GM19351 (cell line): ENCODE measurements at regions not wholly inside any gene's neighbourhood (a gene's known extent, or its start where the extent isn't known, plus 50 kb on each side); places are given as distances from the start of the nearest gene placed in this dataset.
"Not testable (repeated sequence)": the region's sequence is repeated elsewhere in the genome, so short reads cannot be mapped to it uniquely, and the experiment has no call there.

ENCODE experiments used
- ATAC-seq: cut with Tn5 transposase; IDR thresholded peaks from one replicate; pipeline ENCODE4 v1.9.1; 2021; ENCODE audit warnings: mild to moderate bottlenecking, moderate library complexity; ENCODE audit not compliant: unreplicated experiment

GRCh38 chr1:219560856-219561255, 52.0 kb downstream of the ZC3H11B start:
- ATAC-seq, result no peak

- ATAC-seq, result no peak
Observed at GRCh38 chr1:219559899-219560298, 53.0 kb downstream of the ZC3H11B start.

DNA sequence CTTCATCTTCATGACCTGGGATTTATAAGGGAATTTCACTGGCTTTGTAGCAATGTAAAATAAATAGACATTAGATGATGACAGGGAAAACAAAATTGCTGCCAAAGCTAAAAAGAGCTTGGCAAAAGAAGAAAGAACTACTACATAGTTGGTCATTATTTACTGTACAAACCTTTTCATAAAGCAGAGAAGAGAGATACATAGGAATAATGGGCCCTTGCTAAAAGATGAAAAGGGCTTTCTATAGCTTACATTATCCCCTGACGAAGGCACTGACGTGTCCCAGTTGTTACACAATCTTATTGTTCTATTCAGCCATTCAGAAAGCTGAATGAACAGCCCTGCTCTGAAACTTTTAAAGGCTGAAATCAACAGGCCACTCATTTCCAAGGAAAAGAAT, 57.1 kb downstream of the ZC3H11B start:
- no peak for ATAC-seq

- ATAC-seq, result peak; percentile 72
Observed at GRCh38 chr1:219555031-219555692, 57.7 kb downstream of the ZC3H11B start.

GRCh38 chr1:219553934-219554502, 58.9 kb downstream of the ZC3H11B start:
- ATAC-seq, result no peak

DNA sequence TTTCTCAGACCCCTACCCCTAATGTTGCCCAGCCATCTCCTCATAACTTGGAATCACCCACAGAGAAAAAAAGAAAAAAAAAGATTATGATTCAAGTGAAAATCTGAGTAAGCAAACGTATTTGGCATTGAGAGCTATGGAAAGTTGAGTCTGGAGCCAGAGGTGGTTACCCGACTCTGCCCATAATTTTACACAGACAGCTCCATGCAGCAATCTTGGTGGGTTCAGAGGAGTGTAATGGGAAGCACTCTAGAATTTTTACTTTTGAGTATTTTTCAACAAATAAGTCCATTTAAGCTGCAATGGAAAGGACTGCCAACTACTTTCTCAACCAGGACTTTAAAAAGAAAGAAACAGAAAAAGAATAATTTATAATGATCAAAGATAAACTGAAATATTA, 62.7 kb downstream of the ZC3H11B start:
- no peak for ATAC-seq

DNA sequence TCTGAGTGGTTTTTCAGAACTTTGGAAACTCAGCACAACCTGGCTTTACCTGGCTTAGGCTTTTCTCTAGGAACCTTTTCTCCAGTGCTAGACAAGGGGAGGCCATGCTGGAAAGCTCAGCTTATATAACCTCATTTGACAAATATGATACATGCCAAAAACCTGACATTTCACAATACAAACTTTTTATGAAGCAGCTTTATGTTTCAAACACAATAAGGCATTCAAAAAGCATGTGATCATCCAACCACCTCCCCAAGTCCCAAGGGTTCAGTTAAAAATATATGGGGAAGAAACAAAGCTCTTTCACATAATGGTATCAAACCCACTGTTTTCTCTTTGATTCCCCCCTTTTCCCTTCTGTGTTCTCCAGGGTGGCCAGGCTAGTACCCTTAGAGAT, 63.7 kb downstream of the ZC3H11B start:
- ATAC-seq, result no peak

DNA sequence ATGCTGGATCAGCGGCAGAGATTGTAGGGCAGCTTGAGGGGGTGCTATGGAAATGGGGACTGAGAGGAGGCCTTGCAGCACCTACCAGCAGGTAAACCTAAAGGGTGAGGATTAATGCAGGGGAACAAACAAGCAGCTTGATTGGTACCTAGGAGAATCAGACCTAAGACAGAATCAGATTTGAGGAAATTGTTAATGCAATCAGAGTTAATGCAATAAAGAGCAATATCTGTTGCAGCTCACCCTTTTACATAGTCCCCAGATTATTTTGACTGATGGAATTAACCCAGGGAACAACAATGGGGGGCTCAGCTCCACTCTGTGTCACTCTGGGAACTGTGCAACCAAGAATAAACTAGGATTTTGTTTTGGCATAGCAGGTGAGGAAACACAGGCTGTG, 64.5 kb downstream of the ZC3H11B start:
- no peak for ATAC-seq

GRCh38 chr1:219545756-219546155, 67.1 kb downstream of the ZC3H11B start:
- not testable (repeated sequence) for ATAC-seq

GRCh38 chr1:219544163-219544846, 68.6 kb downstream of the ZC3H11B start:
- no peak for ATAC-seq

DNA sequence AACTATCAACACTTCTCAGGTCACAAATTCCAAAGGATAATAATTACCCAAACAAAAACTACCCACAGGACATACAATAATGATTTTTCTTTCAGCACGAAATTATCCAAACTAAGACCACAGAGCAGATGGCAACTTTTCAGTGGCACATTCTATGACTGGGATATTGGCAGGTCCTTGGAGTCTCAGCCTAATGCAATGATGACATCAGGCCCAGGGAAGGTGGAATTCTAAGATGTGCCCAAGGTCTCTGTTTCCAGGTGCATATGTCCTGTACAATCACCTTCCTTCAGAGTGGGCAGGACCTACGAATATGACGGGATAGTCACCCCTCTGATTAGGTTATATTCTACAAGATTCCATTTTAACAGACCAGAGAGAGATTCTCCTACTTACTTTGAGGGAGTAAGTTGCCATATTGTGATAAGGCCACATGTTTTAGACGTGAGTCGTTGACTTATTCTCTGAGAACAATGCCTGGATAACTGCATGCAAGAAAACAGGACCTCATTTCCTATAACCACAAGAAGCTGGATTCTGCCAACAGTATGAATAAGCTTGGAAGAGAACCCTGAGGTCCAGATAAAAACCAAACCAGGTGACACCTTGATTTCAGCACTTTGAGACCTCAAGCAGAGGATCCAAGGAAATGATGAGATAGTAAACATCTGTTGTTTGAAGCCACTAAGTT, 69.9 kb downstream of the ZC3H11B start:
- ATAC-seq, result no peak

DNA sequence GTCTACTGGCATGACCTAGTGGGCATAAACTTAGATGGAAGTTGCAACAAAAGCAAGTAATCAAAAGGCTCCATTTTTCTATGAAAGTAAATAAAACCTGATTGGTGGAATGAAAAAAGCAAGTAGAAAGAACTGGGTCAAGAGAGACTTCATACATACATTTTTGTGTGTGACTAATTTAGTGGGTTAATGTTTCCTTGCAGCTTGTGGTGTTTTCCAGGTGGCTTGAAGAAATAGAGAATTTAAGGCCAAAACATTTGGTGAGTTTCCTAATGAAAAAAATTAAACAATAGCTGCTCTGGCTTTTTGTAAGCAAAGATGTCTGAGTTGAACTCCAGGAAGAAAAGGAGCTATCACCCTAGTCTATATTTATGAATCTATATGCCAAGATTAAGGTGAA, 71.0 kb downstream of the ZC3H11B start:
- no peak for ATAC-seq

- peak; percentile 53 for ATAC-seq
Observed at GRCh38 chr1:219539645-219540254, 73.2 kb downstream of the ZC3H11B start.

DNA sequence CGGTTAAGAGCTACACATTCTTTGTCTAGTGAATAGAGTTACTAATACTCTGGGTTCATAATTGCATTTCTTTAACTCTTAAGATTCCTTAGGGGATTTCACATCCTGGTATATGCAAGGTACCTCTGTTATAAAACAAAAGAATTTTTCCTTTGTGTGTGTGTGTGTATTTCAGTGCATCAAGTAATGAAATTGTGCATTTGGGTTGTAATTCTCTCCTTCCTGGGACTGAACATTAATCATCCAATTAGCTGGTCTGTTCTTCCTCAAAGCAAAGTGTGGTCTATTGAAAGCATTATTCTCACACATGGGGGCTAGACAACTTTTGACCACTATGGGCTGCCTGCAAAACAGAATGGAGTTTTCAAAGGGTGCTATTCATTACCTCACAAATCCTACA, 74.0 kb downstream of the ZC3H11B start:
- no peak for ATAC-seq

- no peak for ATAC-seq
Observed at GRCh38 chr1:219537223-219537631, 75.7 kb downstream of the ZC3H11B start.

- ATAC-seq, result no peak
Observed at GRCh38 chr1:219536038-219536437, 76.9 kb downstream of the ZC3H11B start.

DNA sequence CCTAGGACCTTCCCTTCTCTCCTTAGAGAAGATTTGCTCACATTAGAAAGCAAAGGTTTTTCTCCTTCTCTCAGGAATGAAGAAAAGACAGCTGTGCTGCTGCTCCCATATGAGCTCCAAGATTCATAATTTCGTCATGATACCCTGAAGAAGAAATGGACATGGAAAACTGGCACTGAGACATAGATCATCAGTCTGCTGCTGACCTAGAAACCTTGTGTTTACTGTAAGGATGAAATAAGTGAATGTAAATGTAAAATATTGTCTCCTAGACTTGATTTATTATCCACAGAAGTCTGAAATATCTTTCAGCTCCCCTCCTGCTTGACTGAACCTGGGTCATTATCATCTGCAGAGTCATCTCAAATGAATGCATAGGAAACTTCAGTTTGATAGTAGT, 77.9 kb downstream of the ZC3H11B start:
- no peak for ATAC-seq

- ATAC-seq, result no peak
Observed at GRCh38 chr1:219533280-219533679, 79.6 kb downstream of the ZC3H11B start.

- no peak for ATAC-seq
Observed at GRCh38 chr1:219529116-219529515, 83.8 kb downstream of the ZC3H11B start.

DNA sequence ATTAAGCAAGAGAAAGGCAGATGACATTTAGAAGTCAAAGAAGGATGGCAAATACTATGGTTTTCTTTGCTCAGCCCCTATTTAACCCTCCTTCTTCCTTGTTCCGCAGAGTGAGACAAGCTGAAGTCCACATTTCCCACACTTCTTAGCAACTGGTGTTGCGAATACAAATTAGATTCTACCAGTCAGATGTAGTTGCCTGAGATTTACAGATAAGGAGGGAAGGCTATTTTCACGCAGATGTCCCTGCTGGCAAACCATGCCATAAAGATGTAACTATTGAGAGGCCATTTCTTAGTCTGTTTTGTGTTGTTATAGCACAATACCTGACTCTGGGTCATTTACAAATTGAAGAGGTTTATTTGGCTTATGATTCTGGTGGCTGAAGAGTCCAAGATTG, 84.3 kb downstream of the ZC3H11B start:
- no peak for ATAC-seq

GRCh38 chr1:219527994-219528393, 84.9 kb downstream of the ZC3H11B start:
- no peak for ATAC-seq
